HL-60 (cell line): ENCODE measurements at regions not wholly inside any gene's neighbourhood (a gene's known extent, or its start where the extent isn't known, plus 50 kb on each side); places are given as distances from the start of the nearest gene placed in this dataset.

ENCODE experiments used
- DNase-seq, 2 experiments: peaks; one replicate each; pipeline ENCODE4 v3.0.0-alpha.2; 2010 to 2020; ENCODE audit warnings: low read depth in 1 of 2, low spot score in 1 of 2
- H3K27ac ChIP-seq: fragments of 250-450 bp; sonication (Bioruptor Pico); replicated peaks from 2 replicates; pipeline ENCODE4 v1.5.1; 2020; ENCODE audit warnings: mild to moderate bottlenecking, moderate library complexity
- H3K27me3 ChIP-seq: fragments of 250-450 bp; sonication (Bioruptor Pico); 2 replicates; pipeline ENCODE4 v1.5.1; 2021; ENCODE audit warnings: mild to moderate bottlenecking, moderate library complexity; ENCODE audit not compliant: insufficient read depth, poor library complexity, severe bottlenecking
- H3K4me3 ChIP-seq: replicated peaks from 2 replicates; pipeline ENCODE4 v1.5.1; 2011; ENCODE audit warnings: mild to moderate bottlenecking, control low read depth, low read length; ENCODE audit not compliant: insufficient read depth
- CTCF ChIP-seq: IDR thresholded peaks from one replicate; pipeline ENCODE4 v1.5.1; 2011; ENCODE audit warnings: low read length, control low read depth, inconsistent platforms; ENCODE audit not compliant: insufficient read depth
- GABPA ChIP-seq: IDR thresholded peaks from 2 replicates; pipeline ENCODE4 v1.6.1; 2012; ENCODE audit warnings: low read depth
- POLR2AphosphoS5 ChIP-seq: IDR thresholded peaks from 2 replicates; pipeline ENCODE4 v1.6.1; 2012; ENCODE audit warnings: low read depth
- REST ChIP-seq: IDR thresholded peaks from 2 replicates; pipeline ENCODE4 v1.6.1; 2012; ENCODE audit warnings: low read depth; ENCODE audit not compliant: insufficient replicate concordance
- SPI1 ChIP-seq: IDR thresholded peaks from 2 replicates; pipeline ENCODE4 v1.6.1; 2012; ENCODE audit warnings: low read depth, mild to moderate bottlenecking, borderline replicate concordance

- H3K27ac ChIP-seq, result no peak overlapping the region
- no peak overlapping the region for H3K4me3 ChIP-seq
- TF ChIP-seq CTCF (no peak), SPI1 (no peak), GABPA (no peak), REST (no peak), POLR2AphosphoS5 (no peak)
- H3K27me3 ChIP-seq, result no peaks in the 10 kb centered on the region
- DNase-seq, result no peak
Observed at GRCh38 chr6:4641461-4641860, 134.7 kb upstream of the CDYL start.

- DNase-seq, result no peak
- H3K4me3 ChIP-seq, result no peak overlapping the region
- H3K27ac ChIP-seq, result no peak overlapping the region
- TF ChIP-seq POLR2AphosphoS5 (no peak), GABPA (no peak)
- no peaks in the 10 kb centered on the region for H3K27me3 ChIP-seq
Observed at GRCh38 chr6:4640139-4640538, 136.1 kb upstream of the CDYL start.

- no peak for DNase-seq
- TF ChIP-seq GABPA, result no peak
- no peak for TF ChIP-seq REST
- no peak for TF ChIP-seq POLR2AphosphoS5
- TF ChIP-seq SPI1, result no peak
- TF ChIP-seq CTCF, result no peak
Observed at GRCh38 chr6:4638641-4639040, 137.6 kb upstream of the CDYL start.

GRCh38 chr6:4637691-4638433 is 138.3 kb upstream of the CDYL start:
- H3K27me3 ChIP-seq, result no peaks in the 10 kb centered on the region
- no peak overlapping the region for H3K4me3 ChIP-seq
- H3K27ac ChIP-seq, result no peak overlapping the region
- DNase-seq, result no peak
- no peak for TF ChIP-seq POLR2AphosphoS5

More at GRCh38 chr6:4638641-4639040, 137.6 kb upstream of the CDYL start:
- Histone ChIP-seq H3K4me3 (no peak overlapping the region), H3K27ac (no peak overlapping the region), H3K27me3 (no peaks in the 10 kb centered on the region)

GRCh38 chr6:4636881-4637224 is 139.4 kb upstream of the CDYL start:
- H3K27me3 ChIP-seq, result no peaks in the 10 kb centered on the region
- H3K27ac ChIP-seq, result no peak overlapping the region
- no peak for TF ChIP-seq POLR2AphosphoS5
- no peak for TF ChIP-seq CTCF
- no peak for TF ChIP-seq REST
- TF ChIP-seq GABPA, result no peak
- TF ChIP-seq SPI1, result no peak
- no peak for DNase-seq
- no peak overlapping the region for H3K4me3 ChIP-seq
